Chondrocyte (in vitro differentiated cells): ENCODE measurements at regions not wholly inside any gene's neighbourhood (a gene's known extent, or its start where the extent isn't known, plus 50 kb on each side); places are given as distances from the start of the nearest gene placed in this dataset.

Experiments
- DNase-seq: peaks from one replicate; pipeline ENCODE4 v3.0.0; 2021; ENCODE audit warnings: mixed read lengths, low spot score
- H3K27ac Mint-ChIP-seq: one replicate; pipeline ENCODE4 v1.8.0; 2021; ENCODE audit warnings: mild to moderate bottlenecking, moderate library complexity, mixed read lengths; ENCODE audit not compliant: unreplicated experiment
- H3K27me3 Mint-ChIP-seq: 2 replicates; pipeline ENCODE4 v1.8.0; 2021; ENCODE audit warnings: low read depth, mixed read lengths
- H3K36me3 Mint-ChIP-seq: 2 replicates; pipeline ENCODE4 v1.8.0; 2021; ENCODE audit warnings: low read depth, mixed read lengths
- H3K4me1 Mint-ChIP-seq: 2 replicates; pipeline ENCODE4 v1.8.0; 2021; ENCODE audit warnings: low read depth, mild to moderate bottlenecking, mixed read lengths
- H3K4me3 Mint-ChIP-seq: one replicate; pipeline ENCODE4 v1.8.0; 2021; ENCODE audit warnings: mild to moderate bottlenecking, moderate library complexity, mixed read lengths; ENCODE audit not compliant: unreplicated experiment
- H3K9me3 Mint-ChIP-seq: 2 replicates; pipeline ENCODE4 v1.8.0; 2021; ENCODE audit warnings: low read depth, mixed read lengths
- CTCF ChIP-seq: fragments of 200-600 bp; sonication (generic); IDR thresholded peaks from 2 replicates; pipeline ENCODE4 v1.5.0; 2021; ENCODE audit warnings: antibody characterized with exemption, mild to moderate bottlenecking, moderate library complexity

- no peaks in the 10 kb centered on the region for H3K36me3 Mint-ChIP-seq
- DNase-seq = no peak
- H3K27ac Mint-ChIP-seq = no peak overlapping the region
- H3K27me3 Mint-ChIP-seq = peaks cover 20% of the 10 kb centered on the region
- TF ChIP-seq CTCF = no peak
- H3K4me3 Mint-ChIP-seq = no peak overlapping the region
- no peaks in the 10 kb centered on the region for H3K4me1 Mint-ChIP-seq
- peaks cover 4% of the 10 kb centered on the region for H3K9me3 Mint-ChIP-seq
Measured at GRCh38 chr6:77373955-77374354, 89.3 kb downstream of the HTR1B start.

GRCh38 chr6:77371748-77372147, 91.5 kb downstream of the HTR1B start:
- H3K27ac Mint-ChIP-seq = no peak overlapping the region
- H3K9me3 Mint-ChIP-seq = peaks cover 4% of the 10 kb centered on the region
- peaks cover 3% of the 10 kb centered on the region for H3K4me1 Mint-ChIP-seq
- H3K27me3 Mint-ChIP-seq = peaks cover 23% of the 10 kb centered on the region
- no peak overlapping the region for H3K4me3 Mint-ChIP-seq
- no peak for TF ChIP-seq CTCF
- H3K36me3 Mint-ChIP-seq = no peaks in the 10 kb centered on the region
- DNase-seq = no peak

- H3K4me3 Mint-ChIP-seq = peak overlapping the region; percentile 86
- DNase-seq = no peak
- no peaks in the 10 kb centered on the region for H3K36me3 Mint-ChIP-seq
- peaks cover 4% of the 10 kb centered on the region for H3K9me3 Mint-ChIP-seq
- TF ChIP-seq CTCF = no peak
- peaks cover 3% of the 10 kb centered on the region for H3K4me1 Mint-ChIP-seq
- H3K27me3 Mint-ChIP-seq = peaks cover 15% of the 10 kb centered on the region
- peak overlapping the region; percentile 33 for H3K27ac Mint-ChIP-seq
Measured at GRCh38 chr6:77368660-77369313, 94.5 kb downstream of the HTR1B start.

- no peak overlapping the region for H3K27ac Mint-ChIP-seq
- no peak for DNase-seq
- H3K36me3 Mint-ChIP-seq = peaks cover 2% of the 10 kb centered on the region
- H3K4me1 Mint-ChIP-seq = peaks cover 3% of the 10 kb centered on the region
- peaks cover 15% of the 10 kb centered on the region for H3K27me3 Mint-ChIP-seq
- no peak for TF ChIP-seq CTCF
- H3K4me3 Mint-ChIP-seq = no peak overlapping the region
- H3K9me3 Mint-ChIP-seq = peaks cover 7% of the 10 kb centered on the region
Measured at GRCh38 chr6:77366798-77367197, 96.5 kb downstream of the HTR1B start.

- Mint-ChIP-seq H3K4me1 (peaks cover 3% of the 10 kb centered on the region), H3K9me3 (peaks cover 5% of the 10 kb centered on the region), H3K27me3 (peaks cover 3% of the 10 kb centered on the region), H3K27ac (no peak overlapping the region), H3K4me3 (no peak overlapping the region), H3K36me3 (peaks cover 3% of the 10 kb centered on the region)
- no peak for TF ChIP-seq CTCF
- no peak for DNase-seq
Measured at GRCh38 chr6:77363702-77364101, 99.6 kb downstream of the HTR1B start.
